HG03196 (cell line): ENCODE measurements at regions not wholly inside any gene's neighbourhood (a gene's known extent, or its start where the extent isn't known, plus 50 kb on each side); places are given as distances from the start of the nearest gene placed in this dataset.

Source experiments
- ATAC-seq: cut with Tn5 transposase; IDR thresholded peaks from one replicate; pipeline ENCODE4 v1.9.1; 2021; ENCODE audit not compliant: unreplicated experiment

- no peak for ATAC-seq
Observed at GRCh38 chr20:12627485-12627884, 381.3 kb upstream of the SPTLC3 start.

GRCh38 chr20:12638633-12639312, 370.0 kb upstream of the SPTLC3 start:
- ATAC-seq = no peak

- no peak for ATAC-seq
Observed at GRCh38 chr20:12640251-12640650, 368.5 kb upstream of the SPTLC3 start.

- no peak for ATAC-seq
Observed at GRCh38 chr20:12641619-12642018, 367.2 kb upstream of the SPTLC3 start.

- ATAC-seq = no peak
Observed at GRCh38 chr20:12644461-12644860, 364.3 kb upstream of the SPTLC3 start.

- no peak for ATAC-seq
Observed at GRCh38 chr20:12649234-12649633, 359.5 kb upstream of the SPTLC3 start.

GRCh38 chr20:12653642-12654041, 355.1 kb upstream of the SPTLC3 start:
- ATAC-seq = no peak

GRCh38 chr20:12659942-12660341, 348.8 kb upstream of the SPTLC3 start:
- ATAC-seq = no peak

- no peak for ATAC-seq
Observed at GRCh38 chr20:12660918-12661317, 347.9 kb upstream of the SPTLC3 start.

GRCh38 chr20:12670301-12670700, 338.5 kb upstream of the SPTLC3 start:
- ATAC-seq = no peak

- ATAC-seq = no peak
Observed at GRCh38 chr20:12673352-12673751, 335.4 kb upstream of the SPTLC3 start.

GRCh38 chr20:12677925-12678324, 330.8 kb upstream of the SPTLC3 start:
- no peak for ATAC-seq

GRCh38 chr20:12679447-12679846, 329.3 kb upstream of the SPTLC3 start:
- no peak for ATAC-seq

GRCh38 chr20:12682613-12683012, 326.2 kb upstream of the SPTLC3 start:
- ATAC-seq = no peak

GRCh38 chr20:12687476-12687875, 321.3 kb upstream of the SPTLC3 start:
- ATAC-seq = no peak

- no peak for ATAC-seq
Observed at GRCh38 chr20:12695937-12696336, 312.8 kb upstream of the SPTLC3 start.

- no peak for ATAC-seq
Observed at GRCh38 chr20:12698817-12699216, 310.0 kb upstream of the SPTLC3 start.

- no peak for ATAC-seq
Observed at GRCh38 chr20:12699374-12700228, 309.2 kb upstream of the SPTLC3 start.

- ATAC-seq = no peak
Observed at GRCh38 chr20:12700701-12701100, 308.1 kb upstream of the SPTLC3 start.

GRCh38 chr20:12702312-12702711, 306.5 kb upstream of the SPTLC3 start:
- no peak for ATAC-seq

- ATAC-seq = no peak
Observed at GRCh38 chr20:12715371-12715770, 293.4 kb upstream of the SPTLC3 start.

- no peak for ATAC-seq
Observed at GRCh38 chr20:12715991-12716680, 292.6 kb upstream of the SPTLC3 start.
